Keratinocyte (primary cell): ENCODE measurements at regions not wholly inside any gene's neighbourhood (a gene's known extent, or its start where the extent isn't known, plus 50 kb on each side); places are given as distances from the start of the nearest gene placed in this dataset.

ENCODE experiments used
- DNase-seq: peaks from one replicate; pipeline ENCODE4 v3.0.0-alpha.2; 2011; ENCODE audit warnings: low read depth, missing footprints, low spot score
- FAIRE-seq: peaks from 2 replicates; lab custom pipeline; 2011; peaks lifted over from hg19 to GRCh38; lab: Jason Lieb, UNC
- H2AFZ ChIP-seq: 2 replicates; pipeline ENCODE4 v1.6.0; 2012; ENCODE audit warnings: low read length, control low read depth, inconsistent platforms; ENCODE audit not compliant: control insufficient read depth
- H3K27ac ChIP-seq: 2 replicates; pipeline ENCODE4 v1.5.1; 2011; ENCODE audit warnings: low read length; ENCODE audit not compliant: control insufficient read depth, insufficient read depth
- H3K27me3 ChIP-seq: 3 replicates; pipeline ENCODE4 v1.6.0; 2011; ENCODE audit warnings: low read length; ENCODE audit not compliant: control insufficient read depth, insufficient read depth; ENCODE audit errors: extremely low read depth
- H3K36me3 ChIP-seq, 2 experiments: 2 replicates in 1 of 2; 3 replicates in 1 of 2; pipeline ENCODE4 v1.5.1; 2011; ENCODE audit warnings: low read length in 2 of 2, mild to moderate bottlenecking in 1 of 2; ENCODE audit not compliant: control insufficient read depth in 2 of 2, insufficient read depth in 2 of 2; ENCODE audit errors: extremely low read depth in 1 of 2
- H3K4me1 ChIP-seq: 3 replicates; pipeline ENCODE4 v1.5.1; 2011; ENCODE audit warnings: low read length; ENCODE audit not compliant: control insufficient read depth, insufficient read depth; ENCODE audit errors: extremely low read depth
- H3K4me2 ChIP-seq: 3 replicates; pipeline ENCODE4 v1.6.0; 2011; ENCODE audit warnings: low read depth, low read length; ENCODE audit not compliant: control insufficient read depth, insufficient read depth; ENCODE audit errors: extremely low read depth
- H3K4me3 ChIP-seq, 3 experiments: fragments of 200-600 bp in 1 of 3; sonication (generic) in 1 of 3; 2 replicates in 2 of 3; 3 replicates in 1 of 3; pipeline ENCODE4 v1.5.1; 2011 to 2016; ENCODE audit warnings: low read length in 3 of 3, mild to moderate bottlenecking in 3 of 3, control low read depth in 2 of 3, inconsistent platforms in 1 of 3, low read depth in 1 of 3, mixed read lengths in 1 of 3, mixed run types in 1 of 3, moderate library complexity in 1 of 3; ENCODE audit not compliant: control insufficient read depth in 2 of 3, insufficient read depth in 2 of 3; ENCODE audit errors: extremely low read depth in 1 of 3
- H3K79me2 ChIP-seq: 2 replicates; pipeline ENCODE4 v1.6.0; 2012; ENCODE audit warnings: low read length; ENCODE audit not compliant: control insufficient read depth, insufficient read depth
- H3K9ac ChIP-seq: 3 replicates; pipeline ENCODE4 v1.6.0; 2011; ENCODE audit warnings: low read length; ENCODE audit not compliant: control insufficient read depth, insufficient read depth; ENCODE audit errors: extremely low read depth
- H3K9me1 ChIP-seq: 3 replicates; pipeline ENCODE4 v1.6.0; 2011; ENCODE audit warnings: low read length; ENCODE audit not compliant: control insufficient read depth, insufficient read depth; ENCODE audit errors: extremely low read depth
- H3K9me3 ChIP-seq: 2 replicates; pipeline ENCODE4 v1.5.1; 2012; ENCODE audit warnings: low read depth, low read length; ENCODE audit not compliant: control insufficient read depth
- H4K20me1 ChIP-seq: 3 replicates; pipeline ENCODE4 v1.6.0; 2011; ENCODE audit warnings: low read length; ENCODE audit not compliant: control insufficient read depth, insufficient read depth; ENCODE audit errors: extremely low read depth
- CTCF ChIP-seq, 3 experiments: IDR thresholded peaks in 1 of 3; conservative IDR thresholded peaks in 1 of 3; optimal IDR thresholded peaks in 1 of 3; 2 replicates in 2 of 3; 3 replicates in 1 of 3; pipeline versions ENCODE3 to v1.5.1; 2011; ENCODE audit warnings: low read length in 3 of 3, mild to moderate bottlenecking in 3 of 3, moderate library complexity in 2 of 3, control low read depth in 1 of 3, inconsistent platforms in 1 of 3; ENCODE audit not compliant: insufficient read depth in 2 of 3; ENCODE audit errors: extremely low read depth in 1 of 3
- EZH2 ChIP-seq: IDR thresholded peaks from one replicate; pipeline ENCODE4 v1.6.1; 2012; ENCODE audit warnings: inconsistent platforms, mild to moderate bottlenecking, low read length, moderate library complexity
- dilution Hi-C: fragments of 300-500 bp; cut with MboI; formaldehyde crosslinking; loops from one replicate; pipeline ENCODE4 v1.7.0; 2020; ENCODE audit warnings: low sequenced_read_pairs; ENCODE audit not compliant: extremely low pct_ligation_motif_present

- Histone ChIP-seq H3K4me2 (no peak overlapping the region), H4K20me1 (no peaks in the 10 kb centered on the region), H3K9me3 (no peaks in the 10 kb centered on the region), H3K36me3 (no peaks in the 10 kb centered on the region), H3K4me3 (no peak overlapping the region), H3K9me1 (no peaks in the 10 kb centered on the region), H3K27ac (no peak overlapping the region), H2AFZ (no peak overlapping the region), H3K27me3 (no peaks in the 10 kb centered on the region), H3K9ac (no peak overlapping the region), H3K4me1 (no peaks in the 10 kb centered on the region), H3K79me2 (no peaks in the 10 kb centered on the region)
- FAIRE-seq, result no peak
- no peak for DNase-seq
- dilution Hi-C loops, result no loop called here
- no peak for TF ChIP-seq CTCF (optimal IDR thresholded peaks at IDR 0.05 in 1 of 3, IDR thresholded peaks at IDR 0.05 in 1 of 3, conservative IDR thresholded peaks at IDR 0.05 in 1 of 3; ENCODE audit: extremely low read depth in 1 of 3, insufficient read depth in 2 of 3, low read length in 3 of 3)
- TF ChIP-seq EZH2, result no peak
Observed at GRCh38 chr15:35603301-35603700, 57.3 kb upstream of the DPH6 start.

DNA sequence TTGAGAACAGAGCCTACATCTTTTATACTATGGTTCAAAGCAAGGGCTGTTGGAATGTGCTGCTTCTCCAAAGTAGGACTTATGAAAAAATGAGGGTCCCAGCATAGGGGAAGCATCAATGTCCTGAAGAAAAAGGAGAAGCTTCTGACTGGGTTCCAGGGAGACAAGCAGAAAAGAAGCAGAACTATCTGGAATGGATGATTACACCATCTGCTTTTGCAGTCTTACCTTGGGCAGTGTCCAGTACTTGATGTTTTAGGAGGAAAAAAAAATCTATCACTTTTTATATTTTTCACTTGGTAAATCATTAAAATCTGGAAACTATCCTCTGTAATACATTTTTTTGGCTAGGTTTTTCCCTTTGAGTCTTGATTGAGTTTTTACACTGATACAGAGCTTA, 57.9 kb upstream of the DPH6 start:
- Histone ChIP-seq H3K9me1 (no peaks in the 10 kb centered on the region), H3K27ac (no peak overlapping the region), H3K9me3 (no peaks in the 10 kb centered on the region), H3K36me3 (no peaks in the 10 kb centered on the region), H3K4me3 (no peak overlapping the region), H4K20me1 (no peaks in the 10 kb centered on the region), H3K4me2 (no peak overlapping the region), H3K27me3 (no peaks in the 10 kb centered on the region), H3K9ac (no peak overlapping the region), H3K79me2 (no peaks in the 10 kb centered on the region), H3K4me1 (no peaks in the 10 kb centered on the region), H2AFZ (no peak overlapping the region)
- no peak for FAIRE-seq
- no peak for DNase-seq
- TF ChIP-seq EZH2 (no peak), CTCF (optimal IDR thresholded peaks at IDR 0.05 in 1 of 3, IDR thresholded peaks at IDR 0.05 in 1 of 3, conservative IDR thresholded peaks at IDR 0.05 in 1 of 3; ENCODE audit: extremely low read depth in 1 of 3, insufficient read depth in 2 of 3, low read length in 3 of 3) (no peak)
- dilution Hi-C loops, result no loop called here
